Choroid plexus epithelial cell (primary cell): ENCODE measurements at regions not wholly inside any gene's neighbourhood (a gene's known extent, or its start where the extent isn't known, plus 50 kb on each side); places are given as distances from the start of the nearest gene placed in this dataset.
"Not testable (repeated sequence)": the region's sequence is repeated elsewhere in the genome, so short reads cannot be mapped to it uniquely, and the experiment has no call there.

Experiments
- DNase-seq: peaks from one replicate; pipeline ENCODE4 v3.0.0-alpha.2; 2010; ENCODE audit warnings: low read depth
- H3K4me3 ChIP-seq: 2 replicates; pipeline ENCODE4 v1.5.1; 2011; ENCODE audit warnings: low read depth, mild to moderate bottlenecking, control low read depth, low read length, moderate library complexity
- CTCF ChIP-seq: conservative IDR thresholded peaks from 2 replicates; pipeline ENCODE4 v1.5.1; 2011; ENCODE audit warnings: low read depth, mild to moderate bottlenecking, control low read depth, inconsistent platforms, low read length, moderate library complexity

DNA sequence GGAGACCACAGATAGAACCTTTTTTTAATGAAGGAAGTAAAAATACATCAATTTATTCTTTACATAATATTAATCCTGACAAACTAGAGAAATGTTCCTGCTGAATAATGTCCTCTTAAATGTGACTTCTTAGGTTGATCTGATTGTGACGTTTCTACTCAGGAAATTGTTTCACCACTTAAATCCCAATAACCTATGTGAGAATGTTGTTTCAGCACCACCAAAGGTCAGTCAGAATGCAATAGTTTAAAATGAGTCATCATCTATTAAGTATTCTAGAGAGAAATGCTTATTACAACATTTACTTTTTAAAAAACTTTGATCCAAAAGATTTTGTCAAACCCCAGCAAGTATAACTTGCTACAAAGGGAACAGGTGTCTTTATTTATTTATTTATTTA, 155.4 kb upstream of the CACNA2D1 start:
- TF ChIP-seq CTCF = no peak
- peak; percentile 93 for DNase-seq
- no peak overlapping the region for H3K4me3 ChIP-seq

DNA sequence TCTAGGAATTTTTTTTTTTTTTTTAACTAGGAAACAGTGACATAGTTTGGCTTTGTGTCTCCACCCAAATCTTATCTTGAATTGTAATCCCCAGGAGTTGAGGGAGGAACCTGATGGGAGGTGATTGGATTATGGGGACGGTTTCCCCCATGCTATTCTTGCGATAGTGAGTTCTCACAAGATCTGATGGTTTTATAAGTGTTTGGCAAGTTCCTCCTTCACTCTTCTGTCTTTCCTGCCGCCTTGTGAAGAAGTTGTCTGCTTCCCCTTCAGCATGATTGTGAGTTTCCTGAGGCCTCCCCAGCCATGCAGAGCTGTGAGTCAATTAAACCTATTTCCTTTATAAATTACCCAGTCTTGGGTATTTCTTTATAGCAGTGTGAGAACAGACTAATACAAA, 152.2 kb upstream of the CACNA2D1 start:
- not testable (repeated sequence) for DNase-seq, H3K4me3 ChIP-seq

GRCh38 chr7:82595176-82595575, 151.6 kb upstream of the CACNA2D1 start:
- DNase-seq = peak; percentile 30
- no peak overlapping the region for H3K4me3 ChIP-seq
- no peak for TF ChIP-seq CTCF

- DNase-seq = peak; percentile 47
- H3K4me3 ChIP-seq = peak overlapping the region; percentile 3
- no peak for TF ChIP-seq CTCF
Observed at GRCh38 chr7:82594665-82595064, 151.1 kb upstream of the CACNA2D1 start.

DNA sequence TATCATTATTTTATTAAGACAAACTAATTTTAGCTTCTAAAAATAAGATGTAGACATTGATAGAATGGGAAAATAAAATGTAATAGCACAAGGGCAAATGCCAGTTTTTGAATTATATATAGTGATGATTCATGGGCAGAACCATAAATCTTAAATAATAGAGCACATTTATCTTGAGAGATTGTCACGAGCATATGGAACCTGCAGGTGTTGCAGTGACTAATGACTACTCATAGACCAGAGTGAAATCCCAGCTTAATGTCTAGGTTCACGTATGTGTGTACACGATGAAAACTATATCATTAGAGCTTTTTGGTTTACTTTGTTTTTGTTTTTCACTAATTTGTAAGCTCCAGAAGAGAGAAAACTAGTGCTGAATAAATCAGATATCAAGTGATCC, 150.2 kb upstream of the CACNA2D1 start:
- no peak for DNase-seq
- no peak for TF ChIP-seq CTCF
- H3K4me3 ChIP-seq = no peak overlapping the region

- TF ChIP-seq CTCF = no peak
Observed at GRCh38 chr7:82592416-82592815, 148.8 kb upstream of the CACNA2D1 start.

GRCh38 chr7:82579047-82579446, 135.5 kb upstream of the CACNA2D1 start:
- TF ChIP-seq CTCF = no peak
- H3K4me3 ChIP-seq = no peak overlapping the region
- no peak for DNase-seq

More at GRCh38 chr7:82592416-82592815, 148.8 kb upstream of the CACNA2D1 start:
- no peak overlapping the region for H3K4me3 ChIP-seq
- no peak for DNase-seq

DNA sequence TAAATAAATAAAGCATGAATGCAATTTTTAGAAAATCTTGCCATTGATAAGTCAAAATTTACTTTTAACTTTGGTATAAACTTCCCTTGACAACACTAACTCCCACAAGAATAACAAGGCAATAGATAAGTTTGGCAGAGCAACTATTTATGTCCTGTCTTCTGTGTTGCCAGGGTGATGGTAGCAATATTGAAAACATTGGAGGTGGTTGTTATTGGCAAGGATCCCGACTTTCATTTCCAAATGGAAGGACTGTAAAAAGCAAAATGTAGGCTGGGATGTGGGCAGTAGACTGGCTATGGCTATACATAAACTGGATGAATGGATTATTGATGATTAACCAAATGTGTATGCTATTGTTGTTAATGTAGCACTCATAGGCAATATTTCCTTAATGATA, 134.9 kb upstream of the CACNA2D1 start:
- H3K4me3 ChIP-seq = no peak overlapping the region
- DNase-seq = peak; percentile 86
- no peak for TF ChIP-seq CTCF
